Posterior vena cava (tissue), 2 donors: ENCODE measurements at regions not wholly inside any gene's neighbourhood (a gene's known extent, or its start where the extent isn't known, plus 50 kb on each side); places are given as distances from the start of the nearest gene placed in this dataset.
"Not testable (repeated sequence)": the region's sequence is repeated elsewhere in the genome, so short reads cannot be mapped to it uniquely, and the experiment has no call there.

Source experiments
- DNase-seq: peaks from one replicate; pipeline ENCODE4 v3.0.0-alpha.2; 2020; ENCODE audit warnings: low spot score
- intact Hi-C, 2 donors: fragments of 100-400 bp; cut with DNase I; formaldehyde crosslinking; loops; one replicate each; pipeline versions ENCODE4 v1.14.1 to v1.14.2; 2022 to 2023
- donor health status: DM: yes; HTN: yes; CAD: no.
- donor health status: DM: yes; HTN: yes; CAD: no.

GRCh38 chr10:118931436-118931835, 98.1 kb upstream of the NANOS1 start:
- DNase-seq, result no peak
- intact Hi-C loops, result no loop called here

- DNase-seq, intact Hi-C loops: not testable (repeated sequence)
Observed at GRCh38 chr10:118932154-118932553, 97.4 kb upstream of the NANOS1 start.

- no peak for DNase-seq
- intact Hi-C loops, result no loop called here
Observed at GRCh38 chr10:118937226-118937625, 92.3 kb upstream of the NANOS1 start.

- intact Hi-C loops, result no loop called here
- no peak for DNase-seq
Observed at GRCh38 chr10:118939211-118940007, 90.1 kb upstream of the NANOS1 start.

GRCh38 chr10:118940386-118940785, 89.1 kb upstream of the NANOS1 start:
- DNase-seq, result no peak
- intact Hi-C loops, result no loop called here

GRCh38 chr10:118943253-118943652, 86.3 kb upstream of the NANOS1 start:
- no peak for DNase-seq
- intact Hi-C loops, result no loop called here

GRCh38 chr10:118944959-118945633, 84.4 kb upstream of the NANOS1 start:
- intact Hi-C loops, result no loop called here
- no peak for DNase-seq

GRCh38 chr10:118948786-118949185, 80.7 kb upstream of the NANOS1 start:
- no peak for DNase-seq
- intact Hi-C loops, result no loop called here

GRCh38 chr10:118950190-118950680, 79.3 kb upstream of the NANOS1 start:
- intact Hi-C loops, result no loop called here
- DNase-seq, result no peak

- intact Hi-C loops, result no loop called here
- DNase-seq, result no peak
Observed at GRCh38 chr10:118950997-118951637, 78.4 kb upstream of the NANOS1 start.

GRCh38 chr10:118952493-118953295, 76.8 kb upstream of the NANOS1 start:
- no peak for DNase-seq
- intact Hi-C loops, result no loop called here

- intact Hi-C loops, result no loop called here
- no peak for DNase-seq
Observed at GRCh38 chr10:118953598-118954393, 75.7 kb upstream of the NANOS1 start.

GRCh38 chr10:118955531-118955930, 74.0 kb upstream of the NANOS1 start:
- no peak for DNase-seq
- intact Hi-C loops, result no loop called here

- intact Hi-C loops, result no loop called here
- no peak for DNase-seq
Observed at GRCh38 chr10:118955951-118956801, 73.3 kb upstream of the NANOS1 start.

- intact Hi-C loops, result no loop called here
Observed at GRCh38 chr10:118956802-118957442, 72.6 kb upstream of the NANOS1 start.

GRCh38 chr10:118957443-118957825, 72.1 kb upstream of the NANOS1 start:
- peak; percentile 43 for DNase-seq
- intact Hi-C loops, result no loop called here

More at GRCh38 chr10:118956802-118957442, 72.6 kb upstream of the NANOS1 start:
- DNase-seq, result no peak

- peak; percentile 56 for DNase-seq
- intact Hi-C loops, result no loop called here
Observed at GRCh38 chr10:118957966-118958365, 71.5 kb upstream of the NANOS1 start.
